Aorta (tissue), 5 donors: ENCODE measurements at regions not wholly inside any gene's neighbourhood (a gene's known extent, or its start where the extent isn't known, plus 50 kb on each side); places are given as distances from the start of the nearest gene placed in this dataset.

Source experiments
- ATAC-seq: fragments of 200-7000 bp; cut with Tn5 transposase; one replicate; pipeline ENCODE4 v1.9.1; 2022; ENCODE audit warnings: moderate library complexity; ENCODE audit not compliant: low FRiP score
- DNase-seq, 2 donors: peaks; one replicate each; pipeline ENCODE4 v3.0.0-alpha.2; 2020
- H3K27ac ChIP-seq, 2 donors: one replicate each; pipeline ENCODE4 v1.5.1; 2013; ENCODE audit warnings: low read length in 2 of 2, mild to moderate bottlenecking in 2 of 2, moderate library complexity in 2 of 2, control low read depth in 1 of 2, inconsistent platforms in 1 of 2, low read depth in 1 of 2
- H3K27me3 ChIP-seq, 2 donors: one replicate each; pipeline ENCODE4 v1.6.1; 2013; ENCODE audit warnings: control low read depth in 1 of 2, low read length in 1 of 2, mild to moderate bottlenecking in 1 of 2, moderate library complexity in 1 of 2; ENCODE audit not compliant: insufficient read depth in 2 of 2, control insufficient read depth in 1 of 2
- H3K36me3 ChIP-seq, 2 donors: one replicate each; pipeline ENCODE4 v1.6.1; 2013; ENCODE audit warnings: control low read depth in 1 of 2, low read length in 1 of 2, mild to moderate bottlenecking in 1 of 2; ENCODE audit not compliant: insufficient read depth in 2 of 2, control insufficient read depth in 1 of 2
- H3K4me1 ChIP-seq, 2 donors: one replicate each; pipeline ENCODE4 v1.6.1; 2013; ENCODE audit warnings: low read length in 2 of 2, control low read depth in 1 of 2, mild to moderate bottlenecking in 1 of 2, moderate library complexity in 1 of 2; ENCODE audit not compliant: insufficient read depth in 2 of 2, control insufficient read depth in 1 of 2
- H3K4me3 ChIP-seq, 2 donors: one replicate each; pipeline ENCODE4 v1.5.1; 2013; ENCODE audit warnings: low read length in 2 of 2, control low read depth in 1 of 2, mild to moderate bottlenecking in 1 of 2
- H3K9me3 ChIP-seq: one replicate; pipeline ENCODE4 v1.6.1; 2013; ENCODE audit warnings: mild to moderate bottlenecking, low read length; ENCODE audit not compliant: control insufficient read depth
- WGBS, 2 donors: extraction: QIAGEN DNeasy Blood & Tissue Kit; methylation state at CpG; one replicate each; pipeline ENCODE4 v1.1.7; 2013; 5-methylcytosine and 5-hydroxymethylcytosine counted together
- intact Hi-C, 2 donors: fragments of 100-400 bp; cut with DNase I; formaldehyde crosslinking; loops; one replicate each; pipeline versions ENCODE4 v1.14.2 to v1.15.0; 2022
- donor health status: healthy with polysubstance abuse.
- donor health status: Bipolar disorder and iron deficiency.
- donor health status: DM: no; HTN: no; CAD: no.
- donor health status: DM: no; HTN: no; CAD: no.
- donor health status: DM: yes; HTN: yes; CAD: no.

- no peak for DNase-seq
- intact Hi-C loops: no loop called here
- Histone ChIP-seq H3K4me3 (no peak overlapping the region), H3K27me3 (no peaks in the 10 kb centered on the region), H3K27ac (no peak overlapping the region), H3K9me3 (peaks cover 3% of the 10 kb centered on the region), H3K36me3 (no peaks in the 10 kb centered on the region), H3K4me1 (no peaks in the 10 kb centered on the region)
- WGBS, 2 donors: 53 to 65% methylated on average over 3 of the region's 3 CpGs
- ATAC-seq: peak; percentile 43
Measured at GRCh38 chr3:177946936-177947335, 589.3 kb upstream of the KCNMB2 start.

- peaks cover 3% of the 10 kb centered on the region for H3K9me3 ChIP-seq
- 98% methylated on average over 2 of the region's 2 CpGs for WGBS, 2 donors
- no peak for ATAC-seq
- H3K4me3 ChIP-seq: no peak overlapping the region
- H3K27ac ChIP-seq: no peak overlapping the region
- no peak for DNase-seq
- H3K4me1 ChIP-seq: no peaks in the 10 kb centered on the region
- no peaks in the 10 kb centered on the region for H3K27me3 ChIP-seq
- no peaks in the 10 kb centered on the region for H3K36me3 ChIP-seq
- intact Hi-C loops: no loop called here
Measured at GRCh38 chr3:177947901-177948300, 588.3 kb upstream of the KCNMB2 start.

- 96 to 98% methylated on average over 4 of the region's 4 CpGs for WGBS, 2 donors
- Histone ChIP-seq H3K9me3 (peaks cover 3% of the 10 kb centered on the region), H3K4me1 (no peaks in the 10 kb centered on the region), H3K4me3 (no peak overlapping the region), H3K36me3 (no peaks in the 10 kb centered on the region), H3K27me3 (no peaks in the 10 kb centered on the region), H3K27ac (no peak overlapping the region)
- DNase-seq: no peak
- intact Hi-C loops: no loop called here
- ATAC-seq: no peak
Measured at GRCh38 chr3:177948716-177949425, 587.4 kb upstream of the KCNMB2 start.

- no peaks in the 10 kb centered on the region for H3K36me3 ChIP-seq
- H3K27me3 ChIP-seq: no peaks in the 10 kb centered on the region
- H3K4me1 ChIP-seq: peaks cover 0 to 2% of the 10 kb centered on the region in 2 donors
- intact Hi-C loops: no loop called here
- DNase-seq: no peak
- WGBS, 2 donors: 89 to 94% methylated on average over 5 of the region's 5 CpGs
- H3K4me3 ChIP-seq: no peak overlapping the region
- no peak for ATAC-seq
- no peak overlapping the region for H3K27ac ChIP-seq
- no peaks in the 10 kb centered on the region for H3K9me3 ChIP-seq
Measured at GRCh38 chr3:177959188-177959587, 577.0 kb upstream of the KCNMB2 start.

- intact Hi-C loops: no loop called here
- no peaks in the 10 kb centered on the region for H3K9me3 ChIP-seq
- no peak for ATAC-seq
- no peaks in the 10 kb centered on the region for H3K27me3 ChIP-seq
- peaks cover 0 to 2% of the 10 kb centered on the region in 2 donors for H3K4me1 ChIP-seq
- H3K36me3 ChIP-seq: no peaks in the 10 kb centered on the region
- H3K27ac ChIP-seq: no peak overlapping the region
- WGBS, 2 donors: 78 to 81% methylated on average over 2 of the region's 2 CpGs
- H3K4me3 ChIP-seq: no peak overlapping the region
- DNase-seq: no peak
Measured at GRCh38 chr3:177960014-177960413, 576.2 kb upstream of the KCNMB2 start.

GRCh38 chr3:177960722-177961121 is 575.5 kb upstream of the KCNMB2 start:
- Histone ChIP-seq H3K36me3 (no peaks in the 10 kb centered on the region), H3K9me3 (no peaks in the 10 kb centered on the region), H3K27me3 (no peaks in the 10 kb centered on the region), H3K27ac (no peak overlapping the region), H3K4me3 (no peak overlapping the region), H3K4me1 (peaks cover 0 to 2% of the 10 kb centered on the region in 2 donors)
- no peak for DNase-seq
- intact Hi-C loops: no loop called here
- ATAC-seq: no peak

GRCh38 chr3:177961784-177962183 is 574.5 kb upstream of the KCNMB2 start:
- DNase-seq (no peak), ATAC-seq (no peak)
- 81 to 82% methylated on average over 3 of the region's 3 CpGs for WGBS, 2 donors
- Histone ChIP-seq H3K4me1 (peaks cover 0 to 2% of the 10 kb centered on the region in 2 donors), H3K27me3 (no peaks in the 10 kb centered on the region), H3K27ac (no peak overlapping the region), H3K4me3 (no peak overlapping the region), H3K9me3 (no peaks in the 10 kb centered on the region), H3K36me3 (no peaks in the 10 kb centered on the region)
- intact Hi-C loops: no loop called here

- no peaks in the 10 kb centered on the region for H3K9me3 ChIP-seq
- H3K4me3 ChIP-seq: no peak overlapping the region
- 90 to 97% methylated on average over 1 of the region's 1 CpG for WGBS, 2 donors
- H3K4me1 ChIP-seq: no peaks in the 10 kb centered on the region
- ATAC-seq (no peak), DNase-seq (no peak)
- no peak overlapping the region for H3K27ac ChIP-seq
- intact Hi-C loops: no loop called here
- H3K27me3 ChIP-seq: no peaks in the 10 kb centered on the region
- no peaks in the 10 kb centered on the region for H3K36me3 ChIP-seq
Measured at GRCh38 chr3:177966493-177966892, 569.7 kb upstream of the KCNMB2 start.

- ATAC-seq (no peak), DNase-seq (no peak)
- peaks cover 0 to 2% of the 10 kb centered on the region in 2 donors for H3K4me1 ChIP-seq
- no peaks in the 10 kb centered on the region for H3K27me3 ChIP-seq
- H3K36me3 ChIP-seq: no peaks in the 10 kb centered on the region
- H3K27ac ChIP-seq: no peak overlapping the region
- intact Hi-C loops: no loop called here
- H3K4me3 ChIP-seq: no peak overlapping the region
- H3K9me3 ChIP-seq: no peaks in the 10 kb centered on the region
- WGBS, 2 donors: 98 to 99% methylated on average over 2 of the region's 2 CpGs
Measured at GRCh38 chr3:177968891-177969290, 567.3 kb upstream of the KCNMB2 start.
